B cell (primary cell): ENCODE measurements at regions not wholly inside any gene's neighbourhood (a gene's known extent, or its start where the extent isn't known, plus 50 kb on each side); places are given as distances from the start of the nearest gene placed in this dataset.

Experiments
- EZH2 ChIP-seq: IDR thresholded peaks from 2 replicates; pipeline ENCODE4 v1.6.1; 2012; ENCODE audit warnings: borderline replicate concordance, low read depth, mild to moderate bottlenecking, moderate library complexity, low read length; ENCODE audit not compliant: insufficient read depth, poor library complexity, severe bottlenecking
- TF ChIP-seq, protein P1 (sequence below): fragments of 200-600 bp; IDR thresholded peaks from one replicate; pipeline ENCODE4 v1.8.0; 2022; ENCODE audit warnings: antibody characterized with exemption, mild to moderate bottlenecking

DNA sequence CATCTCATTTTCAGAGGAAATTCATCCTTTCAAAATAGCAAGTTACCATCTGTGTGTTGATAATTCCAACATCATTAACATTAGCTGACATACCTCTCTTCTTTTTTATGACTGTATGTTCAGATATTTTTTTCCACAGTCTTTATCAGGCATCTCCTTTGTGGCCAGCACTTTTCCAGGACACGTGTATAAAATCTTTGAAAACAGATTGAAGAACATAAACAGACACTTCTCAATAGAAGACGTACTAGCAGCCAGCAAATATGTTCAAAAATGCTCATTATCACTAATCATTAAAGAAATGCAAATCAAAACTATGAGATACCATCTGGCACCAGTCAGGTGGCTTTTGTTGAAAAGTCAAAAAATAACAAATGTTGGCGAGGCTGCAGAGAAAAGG, 734.3 kb downstream of the SEMA5A start:
- TF ChIP-seq, protein P1, sequence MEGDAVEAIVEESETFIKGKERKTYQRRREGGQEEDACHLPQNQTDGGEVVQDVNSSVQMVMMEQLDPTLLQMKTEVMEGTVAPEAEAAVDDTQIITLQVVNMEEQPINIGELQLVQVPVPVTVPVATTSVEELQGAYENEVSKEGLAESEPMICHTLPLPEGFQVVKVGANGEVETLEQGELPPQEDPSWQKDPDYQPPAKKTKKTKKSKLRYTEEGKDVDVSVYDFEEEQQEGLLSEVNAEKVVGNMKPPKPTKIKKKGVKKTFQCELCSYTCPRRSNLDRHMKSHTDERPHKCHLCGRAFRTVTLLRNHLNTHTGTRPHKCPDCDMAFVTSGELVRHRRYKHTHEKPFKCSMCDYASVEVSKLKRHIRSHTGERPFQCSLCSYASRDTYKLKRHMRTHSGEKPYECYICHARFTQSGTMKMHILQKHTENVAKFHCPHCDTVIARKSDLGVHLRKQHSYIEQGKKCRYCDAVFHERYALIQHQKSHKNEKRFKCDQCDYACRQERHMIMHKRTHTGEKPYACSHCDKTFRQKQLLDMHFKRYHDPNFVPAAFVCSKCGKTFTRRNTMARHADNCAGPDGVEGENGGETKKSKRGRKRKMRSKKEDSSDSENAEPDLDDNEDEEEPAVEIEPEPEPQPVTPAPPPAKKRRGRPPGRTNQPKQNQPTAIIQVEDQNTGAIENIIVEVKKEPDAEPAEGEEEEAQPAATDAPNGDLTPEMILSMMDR: no peak
- no peak for TF ChIP-seq EZH2
